GM18867 (cell line): ENCODE measurements at regions not wholly inside any gene's neighbourhood (a gene's known extent, or its start where the extent isn't known, plus 50 kb on each side); places are given as distances from the start of the nearest gene placed in this dataset.

Experiments
- ATAC-seq: cut with Tn5 transposase; IDR thresholded peaks from one replicate; pipeline ENCODE4 v1.9.1; 2021; ENCODE audit warnings: mild to moderate bottlenecking, moderate library complexity; ENCODE audit not compliant: unreplicated experiment

DNA sequence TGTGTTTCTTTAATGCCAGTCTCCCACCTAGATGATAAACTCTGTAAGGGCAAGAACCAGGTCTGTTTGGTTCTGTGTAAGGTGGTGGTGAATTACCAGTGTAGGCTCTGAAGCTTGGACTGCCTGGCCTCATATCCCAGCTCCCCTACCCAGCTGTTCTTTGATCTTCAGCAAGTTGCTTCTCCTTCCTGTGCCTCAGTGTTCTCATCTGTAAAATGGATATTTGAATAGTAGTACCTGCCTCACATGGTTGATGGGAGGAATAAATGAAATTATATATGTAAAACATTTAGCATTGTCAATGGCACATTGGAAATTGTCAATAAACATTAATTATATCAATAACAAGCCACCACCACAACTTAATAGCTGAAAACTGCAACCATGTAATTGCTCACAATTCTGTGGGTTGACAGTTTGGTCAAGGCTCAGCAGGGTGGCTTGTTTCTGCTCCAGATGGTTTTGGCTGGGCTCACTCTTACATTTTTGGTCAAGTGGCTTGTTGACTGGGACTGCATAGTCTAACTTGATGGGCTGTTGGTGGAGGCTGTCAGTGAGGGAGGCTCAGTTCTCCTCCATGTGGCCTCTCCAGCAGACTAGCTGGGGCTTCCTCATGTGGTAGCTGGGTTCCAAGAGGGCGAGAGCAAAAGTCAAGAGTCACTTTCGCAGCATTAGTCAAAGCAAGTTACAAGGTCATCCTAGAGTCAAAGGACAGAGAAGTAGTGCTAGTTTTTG, 84.5 kb upstream of the DUSP5 start:
- ATAC-seq, result no peak

DNA sequence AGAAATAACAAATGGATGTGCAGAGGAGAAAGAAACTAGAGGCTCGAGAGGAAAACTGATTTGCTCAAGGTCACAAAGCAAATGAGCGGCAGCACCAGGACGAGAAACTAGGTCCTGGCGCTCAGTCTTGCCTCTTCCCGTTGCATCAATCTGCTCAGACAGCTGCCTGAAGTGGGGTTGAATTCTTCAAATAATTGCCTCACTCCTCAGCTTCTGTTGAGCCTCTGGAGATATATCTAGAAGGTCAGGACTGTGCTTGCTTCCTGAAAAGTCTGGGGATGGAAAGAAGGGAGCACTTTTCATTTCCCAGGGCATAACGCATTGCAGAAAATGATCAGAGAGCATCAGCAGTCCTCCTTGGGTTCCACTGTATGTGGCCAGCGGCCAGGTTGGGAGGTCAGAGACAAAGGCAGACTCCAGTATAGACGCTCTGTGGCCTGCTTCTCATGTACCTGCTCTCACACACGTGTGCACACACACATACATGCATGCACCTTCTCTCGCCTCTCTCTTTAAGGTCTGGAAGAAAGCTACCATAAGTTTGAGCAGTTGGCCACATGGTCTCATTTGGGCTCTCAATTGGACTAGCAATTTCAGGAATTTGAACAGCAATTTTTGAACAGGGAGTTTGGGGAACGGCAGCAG, 83.7 kb upstream of the DUSP5 start:
- ATAC-seq, result peak; percentile 9

DNA sequence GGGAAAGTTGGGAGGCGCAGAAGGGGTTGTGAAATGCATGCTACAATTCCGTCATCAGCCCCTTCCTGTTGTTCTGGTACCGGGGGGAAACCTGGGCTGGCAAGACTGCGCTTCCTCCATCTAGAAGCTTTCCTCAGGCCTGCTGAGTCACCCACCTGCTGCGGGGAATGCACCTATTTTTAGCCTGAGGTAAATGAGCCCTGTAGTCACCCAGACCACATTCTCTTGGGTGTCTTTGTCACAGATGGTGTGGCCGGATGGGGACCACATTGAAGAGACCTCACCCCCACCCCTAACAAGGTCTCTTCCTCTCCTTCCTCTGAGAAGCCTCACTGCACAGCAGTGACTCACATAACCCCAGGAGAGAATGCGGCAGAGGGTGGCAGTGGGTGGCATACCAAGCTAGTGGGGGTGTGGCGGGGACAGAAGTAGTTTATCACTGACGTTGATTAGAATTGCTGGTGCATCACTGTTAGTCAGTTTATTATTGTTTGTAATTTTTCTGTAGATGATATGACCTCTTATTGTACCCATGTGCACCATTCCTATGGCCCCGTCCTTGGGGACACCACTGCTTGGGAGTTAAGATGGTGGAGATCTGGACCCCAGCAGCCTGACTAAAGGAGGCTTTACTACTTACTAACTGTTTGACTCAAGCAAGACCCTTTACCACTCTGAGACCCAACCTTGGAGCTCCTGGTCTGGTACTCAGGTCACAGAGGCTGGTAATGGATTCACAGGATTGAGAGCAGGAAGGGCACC, 83.0 kb upstream of the DUSP5 start:
- peak; percentile 80 for ATAC-seq

DNA sequence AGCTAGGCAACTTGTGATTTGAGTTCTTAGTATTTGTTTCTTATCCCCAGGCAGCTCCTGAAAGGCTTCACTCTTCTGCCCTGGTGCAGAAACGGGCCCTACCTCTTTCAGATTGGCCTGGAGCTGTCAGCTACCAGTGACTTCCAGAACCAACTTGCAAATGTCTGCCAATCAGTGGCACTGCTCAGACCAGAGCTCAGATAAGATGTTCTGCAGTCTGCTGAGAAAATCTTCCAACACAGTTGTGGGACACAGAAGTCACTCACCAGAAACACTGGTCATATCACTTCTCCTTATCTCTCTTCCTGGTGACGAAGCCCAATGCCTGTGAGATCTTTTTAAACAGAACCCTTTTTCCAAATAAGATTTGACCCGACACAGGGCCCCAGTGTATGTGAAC, 81.9 kb upstream of the DUSP5 start:
- no peak for ATAC-seq

DNA sequence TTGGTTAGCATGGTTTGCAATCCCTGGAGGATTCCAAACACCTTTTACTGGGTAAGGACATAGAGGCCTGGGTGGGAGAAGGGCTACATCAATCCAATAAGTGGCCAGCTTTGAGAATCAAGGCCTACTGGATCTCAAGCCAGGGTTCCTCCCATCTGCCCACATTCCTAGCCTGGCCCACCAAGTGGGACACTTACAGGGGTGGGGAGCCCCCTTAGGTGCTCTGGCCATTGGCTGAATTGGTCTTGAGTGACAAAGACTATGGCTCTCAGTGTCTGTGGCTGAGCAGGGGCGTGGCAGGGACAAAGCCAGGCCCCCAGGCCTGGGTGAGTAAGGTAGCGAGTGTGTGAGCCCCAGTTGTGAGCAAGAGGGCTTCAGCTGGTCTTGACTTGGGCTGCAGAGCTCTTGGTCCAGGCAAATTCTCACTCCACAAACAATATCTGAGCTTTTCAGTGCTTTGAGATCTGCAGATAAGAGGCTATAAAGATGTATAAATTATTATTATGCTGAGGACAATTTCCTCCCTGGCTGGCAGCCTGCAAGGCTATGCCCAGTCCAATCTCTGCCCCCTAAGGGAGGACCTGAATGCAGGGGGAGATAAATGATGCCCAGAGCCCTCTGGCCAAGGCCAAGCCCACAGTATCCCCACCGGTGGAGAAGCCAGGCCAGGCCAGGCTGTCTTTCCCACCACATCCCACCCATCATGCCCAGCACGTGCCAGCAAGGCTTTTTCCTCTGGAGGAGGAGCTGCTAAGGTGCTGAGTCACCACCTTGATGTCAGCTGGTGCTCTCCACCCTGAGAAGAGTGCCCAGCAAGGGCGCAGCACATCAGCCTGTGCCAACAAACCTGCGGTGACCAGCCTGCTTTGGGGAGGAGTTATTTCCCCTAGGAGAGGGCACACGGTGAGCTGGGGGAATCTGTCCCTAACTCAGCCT, 80.7 kb upstream of the DUSP5 start:
- ATAC-seq, result no peak

DNA sequence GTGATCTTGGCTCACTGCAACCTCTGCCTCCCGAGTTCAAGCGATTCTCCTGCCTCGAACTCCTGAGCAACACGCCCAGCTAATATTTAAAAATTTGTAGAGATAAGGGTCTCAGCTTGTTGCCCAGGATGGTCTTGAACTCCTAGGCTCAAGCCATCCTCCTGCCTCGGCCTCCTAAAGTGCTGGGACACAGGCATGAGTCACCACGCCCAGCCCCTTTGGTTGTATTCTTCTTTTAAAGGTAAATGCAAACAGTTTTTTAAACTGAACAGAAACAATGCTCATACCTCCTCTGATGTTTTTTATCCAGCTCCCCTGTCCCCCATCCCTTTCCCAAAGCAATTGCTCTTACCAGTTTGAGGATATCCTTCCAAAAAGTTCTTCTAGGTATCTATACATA, 79.5 kb upstream of the DUSP5 start:
- no peak for ATAC-seq

DNA sequence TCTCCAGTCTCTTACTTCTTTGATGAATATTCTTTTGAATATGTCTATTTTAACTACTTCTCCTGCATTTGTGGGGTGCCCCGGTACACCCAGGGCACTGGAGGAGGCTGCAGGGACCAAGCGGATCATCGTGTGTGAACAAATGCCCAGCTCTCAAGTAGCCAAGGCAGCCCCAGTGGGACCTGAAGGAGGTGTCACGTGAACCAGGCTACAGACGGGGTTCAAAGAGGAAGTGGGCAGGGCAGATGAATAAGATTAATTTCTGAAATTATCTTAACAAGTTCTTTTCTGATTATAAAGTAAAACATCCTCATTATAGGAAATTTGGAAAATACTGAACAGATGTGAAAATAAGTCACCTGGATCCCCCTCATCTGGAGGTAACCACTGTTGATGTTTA, 78.4 kb upstream of the DUSP5 start:
- ATAC-seq, result no peak

DNA sequence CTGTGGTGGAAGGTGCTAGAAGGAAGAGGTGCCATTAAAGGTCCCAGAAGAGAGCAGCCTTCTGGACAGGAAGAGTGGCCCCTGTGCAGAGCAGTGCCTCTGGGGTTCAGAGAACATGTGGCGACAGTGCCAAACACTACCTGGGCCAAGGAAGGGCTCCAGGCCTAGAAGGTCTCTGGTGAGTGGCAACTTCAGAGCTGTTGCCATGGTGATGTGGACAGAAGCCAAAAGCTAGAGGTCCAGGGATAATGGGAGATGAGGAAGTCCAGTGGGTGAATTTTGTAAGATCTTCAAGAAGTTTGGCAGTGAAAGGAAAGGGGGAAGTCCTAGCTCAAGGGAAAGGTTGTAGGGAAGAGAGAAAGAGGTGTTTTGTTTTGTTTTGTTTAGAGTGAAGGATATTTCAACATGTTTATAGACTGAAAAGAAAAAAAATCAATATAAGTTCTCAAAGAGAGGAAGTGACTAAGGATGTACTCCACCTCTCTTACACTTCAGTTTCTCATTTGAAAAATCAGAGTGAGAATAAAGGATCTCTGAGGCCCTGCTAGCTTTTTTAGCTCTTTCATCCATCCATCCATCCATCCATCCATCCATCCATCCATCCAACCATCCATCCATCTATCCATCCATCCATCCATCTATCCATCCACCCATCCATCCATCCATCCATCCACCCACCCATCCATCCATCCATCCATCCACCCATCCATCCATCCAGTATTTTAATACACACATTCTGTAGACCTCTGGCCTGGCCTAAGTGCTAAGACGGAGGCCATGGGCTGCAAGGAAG, 77.1 kb upstream of the DUSP5 start:
- ATAC-seq, result no peak

DNA sequence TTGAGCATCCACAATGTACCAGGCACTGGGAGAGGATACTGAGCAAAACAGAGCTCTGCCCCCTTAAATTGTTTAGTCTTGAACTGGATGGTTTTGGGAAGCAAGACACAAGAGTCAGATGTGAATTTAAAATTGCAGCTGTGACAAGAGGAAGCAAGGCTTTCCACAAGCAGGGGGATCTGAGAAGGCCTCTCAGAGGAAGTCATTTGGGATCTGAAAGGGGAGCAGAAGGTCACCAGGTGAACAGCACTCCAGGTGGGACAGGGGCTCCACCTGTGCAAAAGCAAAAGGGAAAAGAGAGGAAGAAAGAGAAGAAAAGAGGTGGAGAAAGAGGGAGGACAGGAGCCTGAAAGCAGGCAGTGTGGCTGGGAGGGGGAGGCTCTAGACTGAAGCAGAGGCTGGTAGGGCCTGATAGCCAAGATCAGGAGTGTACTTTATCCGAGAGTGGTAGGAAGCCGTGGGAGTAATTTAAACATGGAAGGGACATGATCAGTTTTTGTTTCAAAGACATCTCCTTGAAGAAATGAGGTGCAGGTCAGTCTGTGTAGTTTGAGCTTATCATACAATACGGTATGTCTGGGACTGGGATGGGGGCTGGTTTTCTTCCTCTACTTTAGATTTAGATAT, 76.1 kb upstream of the DUSP5 start:
- ATAC-seq, result no peak

DNA sequence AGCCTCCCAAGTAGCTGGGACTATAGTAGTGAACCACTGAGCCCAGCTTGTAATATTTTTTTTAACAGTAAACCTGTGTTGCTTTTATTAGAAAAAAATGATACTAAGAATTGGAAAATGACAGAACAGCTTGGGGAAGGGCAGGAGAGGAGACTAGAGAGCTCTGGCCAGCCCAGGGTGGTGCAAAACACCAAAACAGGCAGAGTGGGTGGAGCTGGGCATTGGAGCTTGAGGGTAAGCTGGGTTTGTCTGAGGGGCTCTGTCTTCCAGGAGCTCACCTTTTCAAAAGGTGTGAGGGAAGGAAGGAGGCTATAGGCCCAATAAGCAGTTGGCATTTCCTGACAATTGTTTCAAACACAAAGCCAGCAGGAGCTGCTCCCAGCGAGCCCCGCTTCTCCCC, 75.2 kb upstream of the DUSP5 start:
- no peak for ATAC-seq

DNA sequence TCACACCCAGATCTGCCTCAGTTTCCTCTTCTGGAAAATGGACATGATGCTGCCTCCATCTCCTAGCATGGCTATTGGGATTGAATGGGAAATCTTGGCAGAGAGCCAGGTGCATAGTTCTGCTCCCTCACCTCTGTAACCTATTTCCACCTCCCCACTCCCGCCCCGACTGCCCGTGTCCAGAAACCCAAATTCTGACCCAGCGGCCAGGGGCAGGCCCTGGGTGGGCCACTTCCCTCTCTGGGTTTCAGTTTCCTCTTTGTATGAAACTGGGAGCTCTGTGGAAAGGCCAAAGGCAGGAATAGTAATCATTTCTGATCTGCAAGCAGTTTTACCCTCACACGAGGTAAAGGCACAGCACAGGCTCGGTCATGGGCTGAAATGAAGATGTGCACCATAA, 74.1 kb upstream of the DUSP5 start:
- no peak for ATAC-seq

DNA sequence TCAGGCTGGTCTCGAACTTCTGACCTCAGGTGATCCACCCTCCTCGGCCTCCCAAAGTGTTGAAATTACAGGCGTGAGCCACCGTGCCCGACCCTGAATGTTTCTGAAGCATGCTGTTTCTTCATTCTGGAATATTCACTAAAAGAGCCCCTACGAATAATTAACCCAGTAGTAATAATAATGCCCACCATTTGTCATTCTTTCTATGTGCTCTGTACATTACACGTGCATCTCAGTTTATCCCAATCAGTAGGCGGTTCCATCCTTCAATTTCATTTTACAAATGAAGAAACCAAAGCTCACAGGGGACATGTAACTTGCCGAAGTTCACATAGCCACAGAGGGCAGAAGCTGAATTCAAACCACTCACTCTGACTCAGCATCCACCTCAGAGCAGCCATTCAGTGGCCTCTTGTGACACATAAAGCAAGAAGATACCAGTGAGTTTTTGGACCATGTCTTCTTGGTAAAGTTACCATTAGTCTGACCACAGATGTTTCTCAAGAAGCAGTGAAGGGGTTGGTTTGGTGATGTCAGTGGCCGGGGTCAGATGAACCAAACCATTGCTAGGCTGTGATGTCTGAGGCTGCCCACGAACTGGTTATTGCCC, 71.9 kb upstream of the DUSP5 start:
- ATAC-seq, result peak; percentile 85

DNA sequence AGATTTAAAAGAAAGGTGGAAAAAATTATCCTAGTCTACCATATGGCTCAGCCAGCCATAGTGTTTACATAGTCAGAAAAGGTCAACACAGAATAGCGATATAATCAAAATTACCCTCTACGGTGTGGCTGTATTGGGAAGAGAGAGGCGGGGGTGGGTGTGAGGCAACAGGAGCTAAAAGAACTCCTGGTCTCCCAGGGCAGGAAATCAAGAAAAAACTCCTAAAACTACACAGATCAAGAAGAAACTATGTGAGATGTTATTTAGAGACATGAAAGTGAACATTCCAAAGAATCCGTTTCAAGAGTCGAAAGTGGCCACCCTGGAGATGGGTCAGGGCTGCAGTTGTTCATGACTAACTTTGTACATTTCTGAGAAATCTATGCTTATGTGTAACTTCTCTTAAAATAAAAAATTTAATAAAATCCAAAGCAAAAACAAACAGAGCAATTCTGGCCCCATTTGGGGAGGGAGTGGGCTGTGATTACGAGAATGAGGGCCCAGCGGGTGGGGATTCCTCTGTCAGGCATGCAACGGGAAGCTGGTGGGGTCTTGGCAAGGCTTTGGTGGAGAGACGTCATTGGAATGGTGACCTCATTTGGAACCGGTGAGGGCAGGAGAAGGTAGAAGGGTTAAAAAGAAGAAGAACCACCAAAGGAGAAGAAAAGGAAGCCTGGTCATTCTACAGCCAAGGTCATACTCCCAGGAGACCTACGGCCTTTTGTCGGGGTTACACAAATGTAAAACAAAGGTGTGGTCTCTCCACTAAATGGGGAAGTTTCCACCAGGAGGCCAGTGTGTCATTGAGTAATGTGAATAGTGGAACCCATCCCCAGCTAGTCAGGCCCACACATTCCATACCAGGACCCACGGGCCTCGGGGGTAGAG, 71.2 kb upstream of the DUSP5 start:
- no peak for ATAC-seq

DNA sequence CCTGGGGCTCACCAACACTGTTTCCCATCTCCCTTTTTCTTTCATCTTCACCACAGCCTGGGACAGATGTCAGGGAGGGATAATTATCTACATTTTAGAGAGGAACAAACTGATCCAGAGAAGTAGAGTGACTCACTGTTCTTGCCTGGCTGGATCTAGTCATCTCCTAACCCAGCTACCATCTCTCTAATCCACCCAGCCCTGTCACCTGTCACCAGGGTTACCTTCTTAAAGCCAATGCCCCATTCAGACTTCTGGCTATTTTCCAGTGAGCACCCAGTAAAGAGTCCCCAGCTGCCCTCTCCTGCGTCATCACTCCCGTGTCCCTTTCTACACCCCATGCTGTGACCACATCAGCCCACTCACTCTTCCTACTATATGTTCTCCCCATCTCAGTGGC, 68.4 kb upstream of the DUSP5 start:
- no peak for ATAC-seq

DNA sequence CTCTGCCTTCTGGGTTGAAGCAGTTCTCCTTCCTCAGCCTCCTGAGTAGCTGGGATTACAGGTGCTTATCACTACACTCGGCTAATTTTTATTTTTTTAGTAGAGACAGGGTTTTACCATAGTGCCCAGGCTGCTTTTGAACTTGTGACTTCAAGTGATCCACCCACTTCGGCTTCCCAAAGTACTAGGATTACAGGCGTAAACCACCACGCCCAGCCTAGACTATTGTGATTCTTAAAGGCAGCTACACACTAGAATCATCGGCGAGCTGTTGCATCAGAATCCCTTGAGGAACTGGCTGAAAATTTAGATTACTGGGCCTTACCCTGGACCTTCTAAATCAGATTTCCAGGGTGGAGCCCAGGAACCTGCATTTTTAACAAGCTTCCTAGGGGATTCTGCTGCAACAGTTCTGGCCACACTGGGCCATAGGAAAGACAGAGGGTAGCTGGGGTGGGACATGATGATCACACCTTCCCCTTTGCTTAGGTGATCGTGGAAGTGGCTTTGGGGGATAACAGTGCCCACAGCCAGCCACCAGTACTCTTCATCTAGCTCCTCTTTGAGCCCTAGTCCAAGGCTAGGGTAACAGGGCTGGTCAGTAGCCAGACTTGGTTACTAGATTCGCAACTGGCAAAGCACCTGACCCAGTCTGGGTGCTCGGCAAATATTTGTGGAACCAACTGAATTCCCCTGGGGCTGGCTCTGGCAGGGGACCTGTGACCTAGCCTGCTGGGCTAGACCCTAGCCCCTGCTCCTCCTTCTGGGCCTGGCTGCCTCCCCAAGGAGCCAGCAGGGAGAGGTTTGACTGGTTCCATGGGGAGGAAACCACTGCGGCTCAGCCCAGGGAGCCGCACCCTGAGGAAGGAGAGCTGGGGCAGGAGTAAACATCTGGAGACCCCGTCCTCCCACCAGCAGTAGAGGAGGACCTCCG, 67.1 kb upstream of the DUSP5 start:
- no peak for ATAC-seq

DNA sequence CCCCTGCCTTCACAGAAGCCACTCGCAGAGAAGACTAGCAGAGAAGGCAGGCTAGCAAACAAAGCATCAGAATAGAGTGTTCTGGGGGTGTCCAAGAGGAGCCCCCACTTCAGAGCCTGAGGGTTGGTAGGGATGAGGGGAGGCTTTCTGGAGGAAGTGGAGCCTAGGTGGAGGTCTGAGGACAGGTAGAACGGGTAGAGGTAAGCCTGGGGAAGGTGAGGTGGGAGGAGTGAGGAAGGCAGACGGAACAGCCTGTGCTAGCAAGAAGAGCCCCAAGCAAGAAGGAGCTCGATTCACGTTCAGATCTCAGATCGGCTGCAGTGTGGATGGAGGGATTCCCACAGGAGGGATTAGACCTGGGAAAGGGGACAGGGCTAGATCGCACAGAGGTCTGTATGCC, 66.0 kb upstream of the DUSP5 start:
- ATAC-seq, result no peak

DNA sequence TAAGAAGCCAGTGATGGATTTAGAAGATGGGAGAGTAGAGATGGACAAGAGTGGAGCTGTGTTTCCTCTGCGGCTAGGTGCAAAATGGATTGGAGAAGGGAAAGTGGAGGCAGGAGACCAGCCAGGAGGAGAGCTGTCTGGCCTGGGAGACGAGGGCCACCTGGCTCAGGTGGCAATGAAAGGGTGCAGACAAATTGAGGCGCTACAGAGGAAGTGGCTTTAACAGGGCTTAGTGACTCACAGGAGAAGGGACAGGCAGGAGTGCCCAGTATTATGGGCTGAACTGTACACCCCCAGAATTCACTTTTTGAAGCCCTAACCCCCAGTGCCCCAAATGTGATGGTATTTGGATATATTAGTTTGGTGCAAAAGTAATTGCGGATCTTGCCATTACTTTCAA, 65.6 kb upstream of the DUSP5 start:
- ATAC-seq, result no peak
